Upper lobe of right lung (tissue), 1 donor: ENCODE measurements at regions not wholly inside any gene's neighbourhood (a gene's known extent, or its start where the extent isn't known, plus 50 kb on each side); places are given as distances from the start of the nearest gene placed in this dataset.

Experiments
- ATAC-seq: fragments of 200-7000 bp; cut with Tn5 transposase; one replicate; pipeline ENCODE4 v1.9.1; 2020; ENCODE audit warnings: mild to moderate bottlenecking, moderate library complexity
- DNase-seq: peaks from one replicate; pipeline ENCODE4 v3.0.0-alpha.2; 2020
- H3K27ac ChIP-seq: fragments of 200-600 bp; one replicate; pipeline ENCODE4 v1.8.0; 2022
- H3K27me3 ChIP-seq: fragments of 200-600 bp; one replicate; pipeline ENCODE4 v1.8.0; 2022; ENCODE audit warnings: mild to moderate bottlenecking
- H3K36me3 ChIP-seq: fragments of 200-600 bp; one replicate; pipeline ENCODE4 v1.8.0; 2022
- H3K4me1 ChIP-seq: fragments of 200-600 bp; one replicate; pipeline ENCODE4 v1.8.0; 2022
- H3K4me3 ChIP-seq: fragments of 200-600 bp; one replicate; pipeline ENCODE4 v1.8.0; 2022; ENCODE audit warnings: mild to moderate bottlenecking
- H3K9me3 ChIP-seq: fragments of 200-600 bp; one replicate; pipeline ENCODE4 v1.8.0; 2022
- CTCF ChIP-seq: fragments of 200-600 bp; IDR thresholded peaks from one replicate; pipeline ENCODE4 v1.8.0; 2022; ENCODE audit warnings: antibody characterized with exemption
- intact Hi-C: fragments of 100-400 bp; cut with DNase I; formaldehyde crosslinking; loops from one replicate; pipeline ENCODE4 v1.11.0; 2022
- donor health status: DM: no; HTN: yes; CAD: no; lungs with severe emphysema.

- ATAC-seq (no peak), DNase-seq (no peak)
- TF ChIP-seq CTCF, result no peak
- H3K4me1 ChIP-seq, result no peaks in the 10 kb centered on the region
- no peak overlapping the region for H3K27ac ChIP-seq
- H3K4me3 ChIP-seq, result no peak overlapping the region
- no peaks in the 10 kb centered on the region for H3K9me3 ChIP-seq
- H3K36me3 ChIP-seq, result no peaks in the 10 kb centered on the region
- intact Hi-C loops, result no loop called here
- H3K27me3 ChIP-seq, result no peaks in the 10 kb centered on the region
These were observed 143.5 kb upstream of the CNTN4 start for GRCh38 chr3:1955170-1955569.

GRCh38 chr3:1955750-1956149 is 142.9 kb upstream of the CNTN4 start:
- intact Hi-C loops, result no loop called here
- ATAC-seq (no peak), DNase-seq (no peak)
- Histone ChIP-seq H3K4me3 (no peak overlapping the region), H3K9me3 (no peaks in the 10 kb centered on the region), H3K36me3 (no peaks in the 10 kb centered on the region), H3K27me3 (no peaks in the 10 kb centered on the region), H3K4me1 (no peaks in the 10 kb centered on the region), H3K27ac (no peak overlapping the region)
- TF ChIP-seq CTCF, result no peak

GRCh38 chr3:1960506-1960905 is 138.2 kb upstream of the CNTN4 start:
- no peak for DNase-seq
- Histone ChIP-seq H3K4me3 (no peak overlapping the region), H3K9me3 (no peaks in the 10 kb centered on the region), H3K4me1 (no peaks in the 10 kb centered on the region), H3K27me3 (no peaks in the 10 kb centered on the region), H3K27ac (no peak overlapping the region), H3K36me3 (no peaks in the 10 kb centered on the region)
- intact Hi-C loops, result no loop called here
- ATAC-seq, result no peak
- no peak for TF ChIP-seq CTCF

- no peak for TF ChIP-seq CTCF
- intact Hi-C loops, result no loop called here
- DNase-seq, result no peak
These were observed 136.1 kb upstream of the CNTN4 start for GRCh38 chr3:1962396-1963088.

GRCh38 chr3:1963896-1964295 is 134.8 kb upstream of the CNTN4 start:
- H3K4me1 ChIP-seq, result no peaks in the 10 kb centered on the region
- intact Hi-C loops, result no loop called here
- no peaks in the 10 kb centered on the region for H3K36me3 ChIP-seq
- H3K9me3 ChIP-seq, result no peaks in the 10 kb centered on the region
- no peaks in the 10 kb centered on the region for H3K27me3 ChIP-seq
- no peak overlapping the region for H3K4me3 ChIP-seq
- TF ChIP-seq CTCF, result no peak
- no peak for DNase-seq
- H3K27ac ChIP-seq, result no peak overlapping the region
- ATAC-seq, result no peak

More at GRCh38 chr3:1962396-1963088, 136.1 kb upstream of the CNTN4 start:
- Histone ChIP-seq H3K9me3 (no peaks in the 10 kb centered on the region), H3K4me1 (no peaks in the 10 kb centered on the region), H3K27ac (no peak overlapping the region), H3K27me3 (no peaks in the 10 kb centered on the region), H3K4me3 (no peak overlapping the region), H3K36me3 (no peaks in the 10 kb centered on the region)
- no peak for ATAC-seq

GRCh38 chr3:1967525-1967924 is 131.1 kb upstream of the CNTN4 start:
- Histone ChIP-seq H3K4me1 (no peaks in the 10 kb centered on the region), H3K4me3 (no peak overlapping the region), H3K27ac (no peak overlapping the region), H3K36me3 (no peaks in the 10 kb centered on the region), H3K9me3 (no peaks in the 10 kb centered on the region), H3K27me3 (no peaks in the 10 kb centered on the region)
- TF ChIP-seq CTCF, result no peak
- DNase-seq, result no peak
- ATAC-seq, result no peak
- intact Hi-C loops, result no loop called here
